GM10266 (cell line): ENCODE measurements at regions not wholly inside any gene's neighbourhood (a gene's known extent, or its start where the extent isn't known, plus 50 kb on each side); places are given as distances from the start of the nearest gene placed in this dataset.

ENCODE experiments used
- DNase-seq: peaks from one replicate; pipeline ENCODE4 v3.0.0; 2012; ENCODE audit errors: extremely low spot score
- CTCF ChIP-seq: IDR thresholded peaks from 2 replicates; pipeline ENCODE4 v1.5.1; 2012; ENCODE audit warnings: mild to moderate bottlenecking, low read depth; ENCODE audit not compliant: control insufficient read depth, insufficient read depth; ENCODE audit errors: missing control alignments

- no peak for TF ChIP-seq CTCF
- DNase-seq: no peak
These were observed 123.8 kb upstream of the IVNS1ABP start for GRCh38 chr1:185440877-185441276.

GRCh38 chr1:185439727-185440415, 122.8 kb upstream of the IVNS1ABP start:
- peak; percentile 44 for DNase-seq
- no peak for TF ChIP-seq CTCF

DNA sequence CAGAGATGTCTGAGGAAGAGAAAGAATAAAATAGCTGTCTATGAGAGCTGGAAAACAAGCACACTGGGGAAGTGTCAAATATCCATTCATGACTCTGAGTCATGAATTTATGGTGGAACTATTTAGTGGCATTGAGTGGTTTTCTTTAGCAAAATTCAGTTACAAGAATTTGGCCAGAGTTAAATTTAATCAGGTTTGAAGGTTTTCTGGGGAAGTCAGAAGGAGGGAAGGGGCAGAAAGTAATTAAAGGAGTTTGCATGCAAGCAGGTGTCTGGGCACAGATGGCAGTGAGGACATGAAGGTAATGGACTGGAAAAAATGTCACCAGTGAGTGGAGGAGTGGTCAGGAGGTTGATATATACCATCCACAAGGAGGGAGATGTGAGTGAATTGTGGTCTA, 121.9 kb upstream of the IVNS1ABP start:
- no peak for DNase-seq
- no peak for TF ChIP-seq CTCF

GRCh38 chr1:185435696-185436379, 118.8 kb upstream of the IVNS1ABP start:
- no peak for DNase-seq
- no peak for TF ChIP-seq CTCF

DNA sequence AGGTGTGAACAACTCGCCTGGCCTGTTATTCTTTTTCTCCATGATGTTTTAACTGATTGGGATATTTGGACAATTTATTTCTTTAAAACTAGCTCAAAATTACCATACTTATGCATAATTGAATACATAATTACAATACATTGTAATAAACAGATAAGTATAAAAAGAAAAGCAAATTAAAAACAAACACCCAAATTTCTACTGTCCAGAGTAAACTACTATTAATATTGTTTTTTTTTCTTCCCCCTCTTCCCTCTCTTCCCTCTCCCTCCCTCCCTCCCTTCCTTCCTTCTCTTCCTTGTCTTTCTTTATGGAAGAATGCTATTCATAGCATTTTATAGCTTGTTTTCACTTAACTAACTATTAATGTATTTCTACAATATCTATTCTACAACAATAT, 117.7 kb upstream of the IVNS1ABP start:
- no peak for TF ChIP-seq CTCF
- DNase-seq: no peak

DNA sequence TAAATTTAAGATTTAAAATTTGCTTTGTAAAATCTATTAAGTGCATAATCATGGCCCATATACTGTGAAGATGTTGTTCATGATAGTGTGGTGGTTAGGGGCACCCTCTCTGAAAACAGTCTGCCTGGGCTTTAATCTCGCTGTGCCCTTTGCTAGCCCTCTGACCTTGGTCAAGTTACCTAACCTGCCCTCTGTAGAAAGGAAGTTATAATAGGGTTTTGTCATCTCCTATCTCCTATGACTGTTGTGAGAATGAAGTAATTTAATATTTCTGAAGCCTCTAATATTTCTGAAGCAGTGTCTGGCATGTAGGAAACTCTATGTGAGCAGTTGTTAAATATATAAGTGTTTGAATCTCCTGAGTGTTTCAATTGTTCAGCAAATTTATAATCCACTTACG, 116.6 kb upstream of the IVNS1ABP start:
- TF ChIP-seq CTCF: no peak
- DNase-seq: no peak

GRCh38 chr1:185432948-185433347, 115.9 kb upstream of the IVNS1ABP start:
- TF ChIP-seq CTCF: no peak

More at GRCh38 chr1:185432948-185433347, 115.9 kb upstream of the IVNS1ABP start:
- DNase-seq: no peak
